Astrocyte (in vitro differentiated cells and primary cell): ENCODE measurements at regions not wholly inside any gene's neighbourhood (a gene's known extent, or its start where the extent isn't known, plus 50 kb on each side); places are given as distances from the start of the nearest gene placed in this dataset.

Experiments
- EZH2 ChIP-seq: IDR thresholded peaks from 2 replicates; pipeline ENCODE4 v1.6.1; 2012; ENCODE audit warnings: mild to moderate bottlenecking, low read length, inconsistent platforms; ENCODE audit not compliant: insufficient read depth
- TF ChIP-seq, protein P1 (sequence below): IDR thresholded peaks from 2 replicates; pipeline ENCODE4 v1.5.1; 2011; ENCODE audit warnings: low read depth, mild to moderate bottlenecking, inconsistent platforms, low read length, moderate library complexity; ENCODE audit not compliant: insufficient read depth

DNA sequence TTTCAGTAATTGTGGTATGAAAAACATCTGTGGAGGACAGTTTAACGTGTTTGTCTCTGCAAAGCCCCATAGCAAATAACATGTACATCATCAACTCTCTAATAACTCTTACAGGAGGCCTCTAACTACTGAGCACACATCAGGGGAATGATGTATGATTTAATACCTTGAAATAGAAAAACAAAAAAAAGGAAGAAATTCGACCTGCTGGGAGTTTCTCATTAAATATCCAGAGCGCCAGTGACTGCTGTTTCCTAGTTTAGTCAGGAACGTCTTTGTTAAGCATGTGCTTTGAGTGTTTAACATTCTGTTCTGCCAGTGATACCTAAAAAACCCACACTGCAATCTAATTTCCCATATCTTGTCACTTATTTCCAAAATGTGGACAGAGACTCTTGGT is 235.4 kb downstream of the PCDH20 start:
- TF ChIP-seq, protein P1, sequence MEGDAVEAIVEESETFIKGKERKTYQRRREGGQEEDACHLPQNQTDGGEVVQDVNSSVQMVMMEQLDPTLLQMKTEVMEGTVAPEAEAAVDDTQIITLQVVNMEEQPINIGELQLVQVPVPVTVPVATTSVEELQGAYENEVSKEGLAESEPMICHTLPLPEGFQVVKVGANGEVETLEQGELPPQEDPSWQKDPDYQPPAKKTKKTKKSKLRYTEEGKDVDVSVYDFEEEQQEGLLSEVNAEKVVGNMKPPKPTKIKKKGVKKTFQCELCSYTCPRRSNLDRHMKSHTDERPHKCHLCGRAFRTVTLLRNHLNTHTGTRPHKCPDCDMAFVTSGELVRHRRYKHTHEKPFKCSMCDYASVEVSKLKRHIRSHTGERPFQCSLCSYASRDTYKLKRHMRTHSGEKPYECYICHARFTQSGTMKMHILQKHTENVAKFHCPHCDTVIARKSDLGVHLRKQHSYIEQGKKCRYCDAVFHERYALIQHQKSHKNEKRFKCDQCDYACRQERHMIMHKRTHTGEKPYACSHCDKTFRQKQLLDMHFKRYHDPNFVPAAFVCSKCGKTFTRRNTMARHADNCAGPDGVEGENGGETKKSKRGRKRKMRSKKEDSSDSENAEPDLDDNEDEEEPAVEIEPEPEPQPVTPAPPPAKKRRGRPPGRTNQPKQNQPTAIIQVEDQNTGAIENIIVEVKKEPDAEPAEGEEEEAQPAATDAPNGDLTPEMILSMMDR = no peak
- TF ChIP-seq EZH2 = no peak
